ENCODE measurements at regions not wholly inside any gene's neighbourhood (a gene's known extent, or its start where the extent isn't known, plus 50 kb on each side); places are given as distances from the start of the nearest gene placed in this dataset.

DNA sequence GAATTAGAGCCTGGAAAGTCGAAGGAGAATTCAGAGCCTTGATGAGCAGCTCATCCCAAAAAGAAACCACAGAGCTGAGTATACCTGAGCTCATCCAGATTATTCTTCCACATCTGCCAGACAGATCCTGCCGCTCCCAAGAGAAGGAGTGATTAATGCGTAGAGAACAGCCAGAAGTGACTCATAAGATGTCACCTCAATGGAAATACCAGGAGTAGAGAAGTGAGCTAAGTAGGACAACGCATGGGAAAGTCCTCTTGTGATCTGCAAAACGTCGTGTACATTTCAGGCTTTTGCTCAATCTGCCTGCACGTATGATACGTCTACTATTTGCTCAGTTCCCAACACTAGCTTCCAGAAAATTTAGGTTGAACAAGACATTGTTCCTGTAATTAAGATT lies 230.5 kb upstream of the AUTS2 start:
- Histone ChIP-seq H2AK5ac (ENCODE audit: low read depth, low read length) (no peak overlapping the region), H3K4me3 (ENCODE audit: extremely low read depth in 1 of 4, insufficient read depth in 2 of 4, low read depth in 3 of 4, low read length in 4 of 4) (no peak overlapping the region), H3K23me2 (ENCODE audit: low read depth, low read length) (no peaks in the 10 kb centered on the region), H2BK12ac (ENCODE audit: low read depth, low read length) (no peak overlapping the region), H3K27ac (ENCODE audit: low read depth, low read length) (no peak overlapping the region), H3K4me2 (ENCODE audit: insufficient read depth in 1 of 2, low read depth in 2 of 2, low read length in 2 of 2) (no peak overlapping the region), H3K4me1 (replicated peaks in 1 of 4; ENCODE audit: control insufficient read depth in 3 of 4, insufficient read depth in 4 of 4, low read length in 3 of 4) (no peaks in the 10 kb centered on the region), H3K23ac (ENCODE audit: insufficient read length) (no peak overlapping the region), H3K79me2 (ENCODE audit: control insufficient read depth in 1 of 2, insufficient read depth in 2 of 2, low read length in 2 of 2) (no peaks in the 10 kb centered on the region), H2AFZ (ENCODE audit: low read length) (no peak overlapping the region), H3K79me1 (ENCODE audit: low read depth, low read length) (no peaks in the 10 kb centered on the region), H2BK5ac (ENCODE audit: low read depth, low read length) (no peak overlapping the region), H4K91ac (replicated peaks; ENCODE audit: insufficient read length, low read length) (no peak overlapping the region), H3K9ac (replicated peaks in 1 of 4; ENCODE audit: extremely low read depth in 1 of 4, low read depth in 3 of 4, low read length in 3 of 4) (no peak overlapping the region), H3K14ac (ENCODE audit: insufficient read length) (no peak overlapping the region), H4K20me1 (replicated peaks in 1 of 2; ENCODE audit: control insufficient read depth in 1 of 2, insufficient read depth in 2 of 2, low read length in 2 of 2) (no peaks in the 10 kb centered on the region), H3K4ac (replicated peaks; ENCODE audit: insufficient read length, low read depth, low read length) (no peak overlapping the region), H4K5ac (ENCODE audit: insufficient read length, low read depth, low read length) (no peak overlapping the region), H3K27me3 (replicated peaks in 1 of 4; ENCODE audit: control insufficient read depth in 3 of 4, extremely low read depth in 1 of 4, insufficient read depth in 3 of 4, low read length in 3 of 4) (no peaks in the 10 kb centered on the region; a peak in 1 of 7 replicates), H3K56ac (replicated peaks; ENCODE audit: insufficient read length, low read depth, low read length) (no peak overlapping the region), H3K36me3 (ENCODE audit: control insufficient read depth in 2 of 4, insufficient read depth in 4 of 4, low read length in 3 of 4) (no peaks in the 10 kb centered on the region), H2BK120ac (replicated peaks; ENCODE audit: low read depth, low read length) (no peak overlapping the region), H3K9me3 (ENCODE audit: insufficient read depth in 2 of 2, low read depth in 1 of 2, low read length in 1 of 2) (no peaks in the 10 kb centered on the region), H4K8ac (ENCODE audit: extremely low read depth, insufficient read depth, low read length) (no peak overlapping the region), H2BK20ac (ENCODE audit: low read length) (no peak overlapping the region), H2BK15ac (ENCODE audit: low read length) (no peak overlapping the region), H3K18ac (ENCODE audit: extremely low read depth, low read length) (no peak overlapping the region)
- CTCF ChIA-PET (ENCODE audit: partially characterized antibody), result no interaction called here
- FAIRE-seq (no peak), DNase-seq (ENCODE audit: low read depth in 1 of 2, low spot score in 2 of 2) (no peak)
- 85% methylated on average over 8 of the region's 8 CpGs; no CpG with 5 or more reads in 1 of the 2 experiments for WGBS, 2 experiments (ENCODE audit: extremely low coverage in 1 of 2, insufficient coverage in 1 of 2, insufficient read length in 1 of 2, insufficient replicate concordance in 2 of 2, low coverage in 1 of 2, low lambda C conversion rate in 2 of 2, missing lambda C conversion rate in 1 of 2)
- POLR2A ChIA-PET (ENCODE audit: partially characterized antibody), result no interaction called here
- no peak for TF ChIP-seq BCL11A (IDR thresholded peaks at IDR 0.05; ENCODE audit: low read depth in 2 of 2, low read length in 2 of 2)
- TF ChIP-seq CREB1 (IDR thresholded peaks at IDR 0.05), result no peak
- no peak for TF ChIP-seq CHD1 (IDR thresholded peaks at IDR 0.05; ENCODE audit: low read depth, low read length)
- TF ChIP-seq SIN3A (conservative IDR thresholded peaks at IDR 0.05 in 1 of 2, IDR thresholded peaks at IDR 0.05 in 1 of 2; ENCODE audit: low read depth in 1 of 2, low read length in 2 of 2), result no peak
- TF ChIP-seq CTBP2 (IDR thresholded peaks at IDR 0.05; ENCODE audit: borderline replicate concordance, insufficient read depth, insufficient read length, low read length), result no peak
- TF ChIP-seq SAP30 (IDR thresholded peaks at IDR 0.05; ENCODE audit: insufficient read depth, insufficient replicate concordance, low read length), result no peak
- TF ChIP-seq E2F6 (IDR thresholded peaks at IDR 0.05), result no peak
- TF ChIP-seq, protein P1, sequence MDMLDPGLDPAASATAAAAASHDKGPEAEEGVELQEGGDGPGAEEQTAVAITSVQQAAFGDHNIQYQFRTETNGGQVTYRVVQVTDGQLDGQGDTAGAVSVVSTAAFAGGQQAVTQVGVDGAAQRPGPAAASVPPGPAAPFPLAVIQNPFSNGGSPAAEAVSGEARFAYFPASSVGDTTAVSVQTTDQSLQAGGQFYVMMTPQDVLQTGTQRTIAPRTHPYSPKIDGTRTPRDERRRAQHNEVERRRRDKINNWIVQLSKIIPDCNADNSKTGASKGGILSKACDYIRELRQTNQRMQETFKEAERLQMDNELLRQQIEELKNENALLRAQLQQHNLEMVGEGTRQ (IDR thresholded peaks at IDR 0.05; ENCODE audit: low read length), result no peak
- TF ChIP-seq KDM5A (IDR thresholded peaks at IDR 0.05; ENCODE audit: low read length), result no peak
- no peak for TF ChIP-seq NANOG (IDR thresholded peaks at IDR 0.05; ENCODE audit: insufficient read depth, low read depth, low read length, poor library complexity, severe bottlenecking)
- no peak for TF ChIP-seq FOSL1 (IDR thresholded peaks at IDR 0.05; ENCODE audit: insufficient read depth, low read depth, low read length)
- TF ChIP-seq YY1 (IDR thresholded peaks at IDR 0.05; ENCODE audit: low read depth, low read length), result no peak
- no peak for TF ChIP-seq MAFK (IDR thresholded peaks at IDR 0.05; ENCODE audit: low read depth, low read length)

All from H1 (cell line).